Stimulated activated effector memory CD8-positive, alpha-beta T cell treated with anti-CD3 and anti-CD28 coated beads, Interleukin-12 subunit alpha, Interleukin-12 subunit beta, amount 100 ng/mL, for 72 hours (primary cell): ENCODE measurements at regions not wholly inside any gene's neighbourhood (a gene's known extent, or its start where the extent isn't known, plus 50 kb on each side); places are given as distances from the start of the nearest gene placed in this dataset.
"Not testable (repeated sequence)": the region's sequence is repeated elsewhere in the genome, so short reads cannot be mapped to it uniquely, and the experiment has no call there.

ENCODE experiments used
- ATAC-seq: fragments of 150-1000 bp; cut with Tn5 transposase; 2 replicates; pipeline ENCODE4 v1.10.0; 2021
- DNase-seq, 2 donors: peaks; one replicate each; pipeline ENCODE4 v3.0.0; 2021 to 2022; ENCODE audit warnings: low spot score in 2 of 2
- H3K27ac Mint-ChIP-seq: one replicate; pipeline ENCODE4 v1.8.0; 2022; ENCODE audit warnings: mild to moderate bottlenecking, mixed read lengths
- H3K36me3 Mint-ChIP-seq: one replicate; pipeline ENCODE4 v1.8.0; 2022; ENCODE audit warnings: mild to moderate bottlenecking, mixed read lengths
- H3K4me1 Mint-ChIP-seq: one replicate; pipeline ENCODE4 v1.8.0; 2022; ENCODE audit warnings: mixed read lengths
- H3K4me3 Mint-ChIP-seq: one replicate; pipeline ENCODE4 v1.8.0; 2022; ENCODE audit warnings: mild to moderate bottlenecking, mixed read lengths
- H3K9me3 Mint-ChIP-seq: one replicate; pipeline ENCODE4 v1.8.0; 2022; ENCODE audit warnings: mixed read lengths

DNA sequence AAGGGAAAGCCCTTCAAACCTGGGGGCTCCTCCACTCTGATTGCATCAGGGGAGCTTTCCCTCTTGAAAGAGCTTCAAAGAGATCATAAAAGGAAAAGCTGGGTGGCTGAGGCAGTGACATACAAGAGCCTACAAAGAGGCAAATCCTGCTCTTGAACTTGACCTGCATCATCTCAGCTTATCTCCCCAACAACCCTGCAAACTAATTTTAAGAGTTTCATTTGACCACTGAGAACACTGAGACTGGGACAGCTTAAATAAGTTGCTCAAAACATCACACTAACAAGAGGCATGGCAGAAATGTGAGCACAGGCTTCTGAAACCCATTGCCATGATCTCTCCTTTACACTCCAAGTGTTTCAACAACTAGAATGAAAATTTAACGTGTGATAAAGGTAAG, 101.6 kb upstream of the PPARGC1A start:
- H3K36me3 Mint-ChIP-seq, result no peaks in the 10 kb centered on the region
- H3K4me3 Mint-ChIP-seq, result no peak overlapping the region
- peaks cover 12% of the 10 kb centered on the region for H3K9me3 Mint-ChIP-seq
- H3K4me1 Mint-ChIP-seq, result no peaks in the 10 kb centered on the region
- ATAC-seq (no peak), DNase-seq (no peak)
- H3K27ac Mint-ChIP-seq, result no peak overlapping the region

DNA sequence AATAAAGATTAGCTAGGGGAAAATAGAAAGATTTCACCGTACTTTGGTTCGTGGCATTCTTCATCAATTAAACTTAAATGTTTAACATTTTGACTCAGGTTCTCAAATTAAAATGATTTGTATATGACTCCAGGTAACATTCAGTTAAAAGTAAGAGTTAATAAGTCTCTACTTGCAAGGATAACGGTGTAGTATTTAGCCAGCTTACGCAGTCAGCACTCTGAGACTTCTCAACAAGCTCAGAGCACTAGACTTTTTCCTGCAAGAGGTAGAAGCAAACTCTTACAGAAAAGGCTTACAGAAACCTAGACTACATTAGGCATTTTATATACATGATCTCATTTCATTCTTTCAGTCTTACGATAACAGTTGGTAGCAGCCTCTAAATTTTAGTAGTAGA, 96.4 kb upstream of the PPARGC1A start:
- no peaks in the 10 kb centered on the region for H3K4me1 Mint-ChIP-seq
- H3K27ac Mint-ChIP-seq, result no peak overlapping the region
- DNase-seq (no peak), ATAC-seq (no peak)
- H3K4me3 Mint-ChIP-seq, result no peak overlapping the region
- no peaks in the 10 kb centered on the region for H3K36me3 Mint-ChIP-seq
- peaks cover 8% of the 10 kb centered on the region for H3K9me3 Mint-ChIP-seq

DNA sequence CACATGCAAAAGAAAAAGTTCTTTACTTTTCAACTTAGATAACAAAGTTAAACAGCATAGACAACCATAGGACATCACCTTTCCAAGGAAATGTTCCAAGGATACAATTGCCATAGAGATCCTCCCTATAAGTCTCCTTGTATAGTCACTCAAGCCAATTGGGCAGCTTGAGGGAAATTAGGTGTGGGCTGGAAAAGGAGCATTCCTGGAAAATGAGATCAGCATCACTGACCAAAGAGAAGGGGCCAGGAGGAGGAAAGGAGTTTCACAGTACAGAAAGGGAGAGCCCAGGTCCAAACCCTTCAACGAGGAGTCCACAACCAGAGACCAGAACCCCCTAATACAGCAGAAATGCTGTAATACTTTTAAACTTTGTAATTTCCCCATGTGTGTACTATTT, 91.5 kb upstream of the PPARGC1A start:
- ATAC-seq, result no peak
- H3K9me3 Mint-ChIP-seq, result peaks cover 20% of the 10 kb centered on the region
- no peak overlapping the region for H3K27ac Mint-ChIP-seq
- no peak for DNase-seq
- H3K4me3 Mint-ChIP-seq, result no peak overlapping the region
- H3K4me1 Mint-ChIP-seq, result no peaks in the 10 kb centered on the region
- H3K36me3 Mint-ChIP-seq, result no peaks in the 10 kb centered on the region

DNA sequence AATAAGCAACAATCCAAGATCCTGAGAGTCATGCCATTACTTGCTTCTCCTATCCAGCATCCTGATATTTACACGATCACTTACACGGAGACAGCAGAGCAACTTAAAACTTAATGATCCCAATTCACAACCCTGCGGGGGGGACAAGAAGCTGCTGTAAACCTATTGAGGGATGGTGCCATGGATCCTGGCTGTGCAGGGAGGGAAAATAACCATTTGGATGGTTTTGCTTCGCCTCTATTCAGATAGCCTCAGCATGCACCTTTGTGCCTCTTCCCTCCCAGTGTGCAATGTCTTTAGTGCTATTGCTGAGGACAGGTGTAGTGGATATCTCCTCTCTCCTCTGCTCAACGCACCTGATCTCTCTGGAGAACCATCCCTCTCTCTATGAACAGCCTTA, 89.7 kb upstream of the PPARGC1A start:
- H3K9me3 Mint-ChIP-seq, result peaks cover 20% of the 10 kb centered on the region
- DNase-seq (no peak), ATAC-seq (no peak)
- no peak overlapping the region for H3K4me3 Mint-ChIP-seq
- H3K27ac Mint-ChIP-seq, result no peak overlapping the region
- H3K4me1 Mint-ChIP-seq, result no peaks in the 10 kb centered on the region
- no peaks in the 10 kb centered on the region for H3K36me3 Mint-ChIP-seq

DNA sequence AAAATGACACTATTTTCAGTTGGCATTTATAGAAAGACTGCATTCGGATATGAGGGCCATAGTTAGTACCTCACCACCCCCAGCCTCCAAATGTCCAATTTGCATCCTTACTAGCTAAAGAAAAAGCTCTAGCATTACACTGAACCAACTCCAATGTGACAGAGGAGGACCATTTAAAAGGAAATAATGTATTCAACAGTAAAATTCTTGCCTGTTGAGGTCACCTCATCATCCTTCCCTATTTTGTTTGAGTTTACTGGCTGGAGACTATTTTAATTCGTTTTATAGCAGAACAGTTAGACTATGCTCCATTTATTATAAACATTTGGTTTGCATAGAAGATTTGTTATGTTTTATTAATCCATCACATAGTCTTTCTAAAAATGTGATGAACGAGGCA, 88.2 kb upstream of the PPARGC1A start:
- no peak for ATAC-seq

DNA sequence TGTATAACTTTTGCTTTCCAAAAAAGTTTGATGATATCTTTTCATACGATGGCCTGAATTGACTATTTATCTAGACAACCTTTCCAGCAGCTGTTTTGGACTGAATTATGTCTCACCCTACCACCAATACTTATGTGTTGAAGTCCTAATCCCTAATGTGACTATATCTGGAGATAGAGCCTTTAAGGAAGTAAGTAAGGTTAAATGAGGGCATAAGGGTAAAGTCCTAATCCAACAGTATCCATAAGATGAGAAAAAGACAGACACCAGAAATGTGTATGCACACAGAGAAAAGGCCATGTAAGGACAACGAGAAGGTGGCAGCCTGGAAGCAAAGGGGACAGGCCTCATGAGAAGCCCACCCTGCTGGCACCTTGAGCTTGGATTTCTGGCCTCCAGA, 86.6 kb upstream of the PPARGC1A start:
- Mint-ChIP-seq H3K4me3 (no peak overlapping the region), H3K27ac (no peak overlapping the region), H3K9me3 (peaks cover 14% of the 10 kb centered on the region), H3K36me3 (no peaks in the 10 kb centered on the region), H3K4me1 (no peaks in the 10 kb centered on the region)
- DNase-seq, result no peak
- ATAC-seq, result no peak

More for the DNA sequence above, 88.2 kb upstream of the PPARGC1A start:
- Mint-ChIP-seq H3K4me3 (no peak overlapping the region), H3K4me1 (no peaks in the 10 kb centered on the region), H3K9me3 (peaks cover 14% of the 10 kb centered on the region), H3K36me3 (no peaks in the 10 kb centered on the region), H3K27ac (no peak overlapping the region)
- DNase-seq, result no peak

DNA sequence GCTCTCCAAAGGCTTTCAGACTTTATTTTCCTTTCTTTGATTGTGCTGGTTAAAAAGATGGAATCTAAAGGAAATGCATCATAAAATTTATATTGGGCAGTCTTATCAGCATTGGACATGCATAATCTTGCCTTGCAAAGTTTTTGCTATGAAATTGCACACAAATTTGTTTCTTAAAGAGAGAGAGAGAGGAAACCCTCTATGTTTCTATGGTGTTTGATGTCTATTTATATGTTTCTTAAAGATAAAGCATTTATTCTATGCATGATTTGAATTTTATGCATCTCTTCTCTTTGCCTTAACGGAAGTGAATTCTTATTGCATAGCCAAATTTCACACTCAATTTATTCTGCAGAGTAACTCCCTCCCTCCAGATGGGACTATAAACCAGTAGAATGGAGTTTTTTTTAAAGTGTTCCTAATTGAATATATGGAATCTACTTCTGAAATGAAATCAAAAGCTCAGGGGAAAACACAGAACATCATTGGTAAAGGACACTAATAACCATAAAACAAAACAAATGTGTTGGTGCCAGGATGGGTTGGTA, 83.5 kb upstream of the PPARGC1A start:
- Mint-ChIP-seq H3K4me3 (no peak overlapping the region), H3K27ac (no peak overlapping the region), H3K4me1 (no peaks in the 10 kb centered on the region), H3K9me3 (peaks cover 8% of the 10 kb centered on the region), H3K36me3 (no peaks in the 10 kb centered on the region)
- DNase-seq (no peak), ATAC-seq (no peak)

DNA sequence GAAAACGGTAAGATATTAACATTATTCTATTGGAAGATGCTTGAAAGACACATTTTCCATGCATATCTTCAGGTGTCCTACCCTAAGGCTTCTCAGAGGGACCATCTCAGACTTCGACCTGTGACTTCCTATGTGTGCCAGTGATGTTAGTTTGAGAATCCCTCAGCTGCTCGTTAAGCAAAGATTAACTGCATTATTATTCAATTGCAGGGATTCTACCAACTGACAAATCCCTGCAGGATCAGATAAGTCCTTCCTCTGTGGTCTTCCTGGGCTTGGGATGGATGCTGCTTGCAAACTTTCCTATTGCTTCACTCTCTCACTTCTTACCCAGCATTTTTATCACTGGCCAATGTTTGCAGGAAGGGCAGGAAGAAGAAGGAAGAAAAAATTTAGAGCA, 83.0 kb upstream of the PPARGC1A start:
- no peak for ATAC-seq
- no peak overlapping the region for H3K27ac Mint-ChIP-seq

DNA sequence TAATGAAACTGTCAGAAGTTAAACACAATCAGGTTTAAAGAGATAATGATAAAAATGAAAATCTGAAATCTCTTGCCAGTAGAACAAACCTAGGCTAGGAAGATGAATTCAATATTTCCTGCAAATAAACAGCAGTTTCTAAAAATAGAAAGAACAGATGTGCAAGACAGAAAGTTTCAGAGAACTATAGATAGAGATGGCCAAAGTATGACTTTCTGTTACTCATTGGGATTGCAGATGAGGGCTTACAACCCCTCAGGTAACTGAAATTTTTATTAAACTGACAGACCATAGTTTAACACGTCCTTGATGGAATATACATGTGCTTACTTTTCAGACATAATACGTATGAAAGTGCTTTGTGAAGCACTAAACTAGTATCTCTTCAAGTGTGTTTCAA, 82.3 kb upstream of the PPARGC1A start:
- Mint-ChIP-seq H3K9me3 (peaks cover 14% of the 10 kb centered on the region), H3K4me3 (no peak overlapping the region), H3K27ac (no peak overlapping the region), H3K36me3 (no peaks in the 10 kb centered on the region), H3K4me1 (no peaks in the 10 kb centered on the region)
- ATAC-seq (no peak), DNase-seq (no peak)

More for the DNA sequence above, 83.0 kb upstream of the PPARGC1A start:
- Mint-ChIP-seq H3K4me1 (no peaks in the 10 kb centered on the region), H3K36me3 (no peaks in the 10 kb centered on the region), H3K4me3 (no peak overlapping the region), H3K9me3 (peaks cover 11% of the 10 kb centered on the region)
- DNase-seq, result no peak

DNA sequence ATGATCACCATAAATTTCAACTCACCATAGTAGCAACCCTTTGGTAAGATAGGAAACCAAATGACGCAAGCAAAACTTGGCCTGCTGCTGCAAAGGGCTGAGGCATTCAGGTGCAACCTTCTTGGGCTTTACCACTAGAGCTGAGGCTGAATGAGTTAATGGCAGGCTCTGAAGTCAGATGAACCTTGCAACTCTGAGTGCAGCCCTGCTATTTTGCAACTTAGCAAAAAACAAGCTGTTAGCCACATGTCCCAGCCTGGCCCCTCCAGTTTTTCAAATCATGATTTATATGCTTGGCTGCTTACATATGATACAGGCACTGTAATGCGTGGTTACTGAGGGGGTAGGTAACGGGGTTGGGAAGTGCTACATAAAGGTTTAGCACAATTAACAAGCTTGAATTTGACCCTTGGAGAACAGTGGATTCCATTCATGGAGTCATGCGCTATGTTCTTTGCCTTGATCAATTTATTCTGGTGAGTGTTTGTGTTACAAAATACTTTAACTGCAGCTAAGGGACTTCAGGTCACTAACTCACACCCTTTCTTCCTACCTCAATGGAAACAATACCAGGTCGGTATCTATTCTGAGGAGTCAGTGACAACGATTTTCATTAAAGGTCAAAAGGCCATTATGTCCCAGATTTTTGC, 80.5 kb upstream of the PPARGC1A start:
- Mint-ChIP-seq H3K9me3 (peaks cover 7% of the 10 kb centered on the region), H3K4me1 (no peaks in the 10 kb centered on the region), H3K27ac (no peak overlapping the region), H3K4me3 (no peak overlapping the region), H3K36me3 (no peaks in the 10 kb centered on the region)
- ATAC-seq, result no peak
- no peak for DNase-seq

DNA sequence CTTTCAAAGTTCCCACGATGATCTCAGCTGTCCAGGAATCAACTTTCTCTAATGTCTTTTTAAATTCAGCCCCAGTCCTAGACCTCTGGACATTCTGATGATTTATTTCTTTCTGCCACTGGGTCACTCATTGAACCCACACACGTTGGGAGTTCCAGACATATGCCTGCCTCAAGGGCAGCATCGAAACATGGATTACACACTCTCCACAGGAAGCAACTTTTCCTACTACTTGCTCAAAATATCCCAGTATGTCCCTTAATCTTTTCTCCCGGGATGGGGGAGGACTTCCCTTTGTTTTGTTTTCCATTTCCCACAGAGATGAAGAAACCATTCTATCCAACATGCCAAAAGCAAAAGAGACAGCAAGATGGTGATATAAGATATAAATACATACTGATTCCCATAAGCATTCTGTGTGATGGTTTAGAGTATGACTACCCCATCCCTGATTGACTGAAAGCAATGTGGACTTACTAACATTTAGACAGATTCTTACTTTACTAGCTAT, 79.8 kb upstream of the PPARGC1A start:
- Mint-ChIP-seq H3K36me3 (no peaks in the 10 kb centered on the region), H3K4me3 (no peak overlapping the region), H3K4me1 (no peaks in the 10 kb centered on the region)

DNA sequence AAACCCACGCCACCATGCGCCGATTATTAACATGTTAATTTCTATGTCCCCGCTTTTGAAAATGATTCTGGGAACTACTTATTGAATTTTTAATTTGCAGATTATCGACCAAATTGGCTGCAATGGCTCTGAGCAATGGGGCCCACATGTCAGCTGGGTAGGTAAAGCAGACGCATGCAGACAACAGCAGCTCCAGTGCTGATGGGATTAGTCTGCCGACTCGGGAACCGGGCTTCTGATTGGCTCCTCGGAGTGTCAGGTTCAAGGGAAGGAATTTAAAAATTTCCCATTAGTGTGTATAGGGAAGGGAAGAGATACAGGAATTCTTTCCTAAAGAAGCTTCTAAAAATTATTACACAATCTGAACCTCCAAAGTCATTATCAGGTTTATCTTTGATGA, 77.4 kb upstream of the PPARGC1A start:
- Mint-ChIP-seq H3K4me3 (no peak overlapping the region), H3K9me3 (peaks cover 14% of the 10 kb centered on the region), H3K4me1 (no peaks in the 10 kb centered on the region), H3K27ac (no peak overlapping the region), H3K36me3 (no peaks in the 10 kb centered on the region)
- ATAC-seq, result no peak
- DNase-seq, result no peak

More for the DNA sequence above, 79.8 kb upstream of the PPARGC1A start:
- Mint-ChIP-seq H3K9me3 (peaks cover 7% of the 10 kb centered on the region), H3K27ac (no peak overlapping the region)
- no peak for DNase-seq
- no peak for ATAC-seq

DNA sequence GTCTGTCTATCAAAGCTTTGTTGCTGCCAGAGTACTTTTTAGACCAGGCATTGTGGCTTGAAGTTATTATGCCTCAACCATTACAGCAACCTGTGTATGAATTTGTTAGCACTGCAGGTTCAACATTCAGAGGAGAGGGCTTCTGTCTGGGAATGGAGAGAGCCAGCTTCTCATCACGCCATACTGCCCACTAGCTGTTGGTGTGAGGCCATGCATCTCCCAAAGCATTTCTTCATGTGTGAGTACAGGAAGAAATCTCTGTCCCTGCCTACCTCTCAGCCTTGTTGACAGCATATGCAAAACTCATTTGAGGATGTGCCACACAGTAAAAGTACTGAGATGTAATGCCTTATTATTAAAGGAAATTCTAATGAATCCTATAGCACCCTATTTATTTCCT, 76.9 kb upstream of the PPARGC1A start:
- DNase-seq (no peak), ATAC-seq (no peak)
- Mint-ChIP-seq H3K9me3 (peaks cover 14% of the 10 kb centered on the region), H3K4me1 (no peaks in the 10 kb centered on the region), H3K36me3 (no peaks in the 10 kb centered on the region), H3K4me3 (no peak overlapping the region), H3K27ac (no peak overlapping the region)

DNA sequence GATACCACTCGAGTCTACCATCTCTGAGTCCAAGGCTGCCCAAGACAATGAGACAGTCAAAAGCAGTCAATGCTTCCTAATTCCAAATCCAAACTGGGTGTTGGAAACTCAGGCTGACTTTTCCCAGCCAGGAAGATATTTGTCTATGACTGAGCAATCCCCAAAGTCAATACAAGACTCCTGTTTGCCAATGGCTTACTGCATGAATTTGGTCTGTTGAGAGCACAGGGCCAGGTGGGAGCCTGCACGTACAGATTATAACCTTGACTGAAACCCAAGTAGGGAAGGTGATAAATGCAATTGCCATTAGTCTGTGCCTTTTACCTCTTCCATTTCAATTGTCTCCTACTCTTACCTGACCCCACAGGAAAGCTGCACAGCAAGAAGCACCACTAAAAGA, 72.6 kb upstream of the PPARGC1A start:
- ATAC-seq (no peak), DNase-seq (no peak)
- Mint-ChIP-seq H3K4me3 (no peak overlapping the region), H3K36me3 (no peaks in the 10 kb centered on the region), H3K4me1 (no peaks in the 10 kb centered on the region), H3K9me3 (peaks cover 10% of the 10 kb centered on the region), H3K27ac (no peak overlapping the region)

DNA sequence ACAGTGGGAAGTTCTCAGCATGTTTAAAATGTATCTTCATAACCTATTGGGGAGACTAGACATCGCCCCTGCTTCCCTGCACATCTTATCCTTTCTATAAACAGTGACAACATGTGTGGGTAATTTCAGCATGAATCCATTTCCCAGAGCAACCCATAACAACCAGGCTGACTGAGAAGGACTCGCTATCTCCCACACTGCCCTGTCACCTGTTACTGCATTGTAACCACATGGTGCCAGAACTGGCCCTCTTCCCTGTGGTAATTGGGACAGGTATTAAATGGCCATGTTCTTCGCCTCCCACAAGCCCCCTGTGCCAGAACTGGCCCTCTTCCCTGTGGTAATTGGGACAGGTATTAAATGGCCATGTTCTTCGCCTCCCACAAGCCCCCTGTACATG, 71.5 kb upstream of the PPARGC1A start:
- not testable (repeated sequence) for ATAC-seq, H3K27ac Mint-ChIP-seq, H3K4me1 Mint-ChIP-seq, H3K4me3 Mint-ChIP-seq, H3K36me3 Mint-ChIP-seq, DNase-seq
- peaks cover 12% of the 10 kb centered on the region for H3K9me3 Mint-ChIP-seq

DNA sequence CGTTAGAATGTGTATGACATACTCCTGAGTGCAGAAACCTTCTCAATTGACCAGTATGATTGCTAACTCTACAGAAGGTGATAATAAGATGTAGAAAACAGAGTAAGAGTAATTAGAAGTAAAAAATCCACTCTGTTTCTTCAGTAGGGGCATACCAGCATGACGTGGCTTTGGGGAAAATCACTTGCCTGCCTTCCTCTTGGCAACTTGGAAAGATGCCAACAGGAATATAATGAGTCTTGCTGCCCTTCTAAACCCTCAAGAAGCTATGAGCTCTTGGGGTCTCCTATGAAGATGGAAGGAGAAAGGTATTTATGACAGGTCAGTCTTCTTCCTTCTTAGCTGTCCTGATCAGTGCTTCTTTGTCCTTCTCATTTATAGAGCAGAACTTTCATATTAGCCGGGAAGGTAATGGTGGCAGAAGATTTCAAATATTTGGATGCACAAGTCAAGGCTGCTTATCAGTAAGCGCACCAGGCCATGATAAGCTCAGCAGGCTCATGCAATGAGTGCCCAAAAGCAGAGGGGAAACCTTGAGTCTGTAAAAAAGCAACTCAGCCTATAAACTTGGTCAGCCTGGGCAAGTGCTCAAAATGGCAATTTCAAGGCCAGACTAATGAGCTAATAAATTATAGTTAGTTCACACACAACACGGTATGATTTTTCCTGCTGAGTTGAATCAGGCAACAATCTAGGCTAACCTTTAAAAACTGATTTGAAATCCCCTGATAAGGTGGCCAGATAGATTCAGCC, 69.7 kb upstream of the PPARGC1A start:
- Mint-ChIP-seq H3K4me1 (no peaks in the 10 kb centered on the region), H3K36me3 (no peaks in the 10 kb centered on the region), H3K9me3 (peaks cover 14% of the 10 kb centered on the region), H3K27ac (no peak overlapping the region), H3K4me3 (no peak overlapping the region)
- ATAC-seq, result no peak
- no peak for DNase-seq
